Activated CD4-positive, alpha-beta memory T cell treated with anti-CD3 and anti-CD28 coated beads for 36 hours (primary cell): ENCODE measurements at regions not wholly inside any gene's neighbourhood (a gene's known extent, or its start where the extent isn't known, plus 50 kb on each side); places are given as distances from the start of the nearest gene placed in this dataset.
A peak's percentile ranks its signal among the peaks of the same experiment; 100 is the strongest.

Experiments
- CTCF ChIA-PET: fragments of 350-600 bp; sonication (Branson Sonifier 250); formaldehyde crosslinking; loops from one replicate; lab custom pipeline; 2021; ENCODE audit warnings: antibody characterized with exemption, inconsistent platforms; lab: Charles Lee
- POLR2A ChIA-PET: fragments of 350-600 bp; sonication (Branson Sonifier 250); formaldehyde crosslinking; loops from one replicate; lab custom pipeline; 2021; ENCODE audit warnings: antibody characterized with exemption; lab: Charles Lee
- DNase-seq: peaks from one replicate; pipeline ENCODE4 v3.0.0-alpha.2; 2020
- H3K27ac Mint-ChIP-seq: one replicate; pipeline ENCODE4 v1.8.0; 2021; ENCODE audit warnings: mixed read lengths
- H3K27me3 Mint-ChIP-seq: one replicate; pipeline ENCODE4 v1.8.0; 2021; ENCODE audit warnings: mixed read lengths
- H3K36me3 Mint-ChIP-seq: one replicate; pipeline ENCODE4 v1.8.0; 2021; ENCODE audit warnings: mixed read lengths
- H3K4me1 Mint-ChIP-seq: one replicate; pipeline ENCODE4 v1.8.0; 2021; ENCODE audit warnings: low read depth, mixed read lengths
- H3K4me3 Mint-ChIP-seq: one replicate; pipeline ENCODE4 v1.8.0; 2021; ENCODE audit warnings: mild to moderate bottlenecking, mixed read lengths
- H3K9me3 Mint-ChIP-seq: one replicate; pipeline ENCODE4 v1.8.0; 2021; ENCODE audit warnings: mixed read lengths
- intact Hi-C: fragments of 100-400 bp; cut with micrococcal nuclease; formaldehyde crosslinking; loops from one replicate; pipeline ENCODE4 v1.15.1; 2023

- Mint-ChIP-seq H3K4me3 (no peak overlapping the region), H3K27me3 (peaks cover 1% of the 10 kb centered on the region), H3K9me3 (no peaks in the 10 kb centered on the region), H3K36me3 (no peaks in the 10 kb centered on the region), H3K4me1 (no peaks in the 10 kb centered on the region), H3K27ac (no peak overlapping the region)
- CTCF ChIA-PET = no interaction called here
- DNase-seq = peak; percentile 4
- POLR2A ChIA-PET = no interaction called here
- intact Hi-C loops = no loop called here
Observed at GRCh38 chr5:135245521-135246499, 153.2 kb downstream of the MACROH2A1 start.

GRCh38 chr5:135244620-135245021, 154.4 kb downstream of the MACROH2A1 start:
- Mint-ChIP-seq H3K9me3 (no peaks in the 10 kb centered on the region), H3K36me3 (no peaks in the 10 kb centered on the region), H3K27ac (no peak overlapping the region), H3K4me3 (no peak overlapping the region), H3K27me3 (peaks cover 1% of the 10 kb centered on the region), H3K4me1 (no peaks in the 10 kb centered on the region)
- intact Hi-C loops = no loop called here
- POLR2A ChIA-PET = no interaction called here
- DNase-seq = no peak
- CTCF ChIA-PET = interaction anchor here (0.6 kb wide), 1 partner anchor 32 kb away, joined by 3 read pairs; no protein-coding TSS in a partner anchor

DNA sequence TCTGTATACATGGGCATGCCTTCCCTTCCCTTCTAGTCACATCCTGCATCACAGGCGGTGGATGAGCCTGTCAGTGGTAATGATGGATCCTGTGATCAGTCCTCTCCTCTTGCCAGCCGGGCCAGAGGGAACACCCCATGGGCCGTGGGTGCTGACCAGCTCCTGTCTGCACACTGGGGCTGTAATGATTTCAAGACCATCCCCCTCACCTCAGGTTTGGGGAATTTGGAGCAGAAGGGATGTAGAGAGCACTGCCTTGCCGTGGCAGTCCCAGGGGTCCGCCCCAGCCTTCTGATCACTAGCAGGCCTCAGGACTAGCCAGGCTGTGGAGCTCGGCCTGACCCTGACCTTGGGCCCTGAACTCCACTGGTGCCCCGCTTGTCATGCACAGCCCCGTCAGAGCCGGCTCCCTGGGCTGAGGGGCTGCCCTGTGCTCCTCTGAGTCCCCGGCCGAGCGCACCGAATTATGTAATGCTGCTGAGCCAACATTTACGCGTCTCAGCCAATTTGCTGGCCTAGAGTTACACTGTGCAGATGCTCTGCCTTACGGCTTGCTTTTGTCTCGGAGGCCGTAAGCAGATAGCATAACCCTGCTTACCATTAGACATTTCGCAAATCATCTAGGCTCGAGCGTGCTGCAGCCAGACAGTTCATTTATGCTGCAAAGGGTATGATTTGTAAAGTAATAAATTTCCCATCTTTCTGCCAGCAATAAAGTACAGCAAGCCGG, 155.3 kb downstream of the MACROH2A1 start:
- ChIA-PET CTCF (no interaction called here), POLR2A (no interaction called here)
- no peak overlapping the region for H3K27ac Mint-ChIP-seq
- no peaks in the 10 kb centered on the region for H3K9me3 Mint-ChIP-seq
- no peak for DNase-seq
- H3K4me1 Mint-ChIP-seq = no peaks in the 10 kb centered on the region
- intact Hi-C loops = no loop called here
- H3K36me3 Mint-ChIP-seq = no peaks in the 10 kb centered on the region
- H3K27me3 Mint-ChIP-seq = peaks cover 1% of the 10 kb centered on the region
- no peak overlapping the region for H3K4me3 Mint-ChIP-seq

GRCh38 chr5:135242866-135243555, 156.0 kb downstream of the MACROH2A1 start:
- DNase-seq = peak; percentile 5
- no peak overlapping the region for H3K4me3 Mint-ChIP-seq
- ChIA-PET CTCF (no interaction called here), POLR2A (no interaction called here)
- no peaks in the 10 kb centered on the region for H3K4me1 Mint-ChIP-seq
- H3K36me3 Mint-ChIP-seq = no peaks in the 10 kb centered on the region
- H3K9me3 Mint-ChIP-seq = no peaks in the 10 kb centered on the region
- H3K27ac Mint-ChIP-seq = no peak overlapping the region
- H3K27me3 Mint-ChIP-seq = no peaks in the 10 kb centered on the region
- intact Hi-C loops = no loop called here

GRCh38 chr5:135242021-135242865, 156.8 kb downstream of the MACROH2A1 start:
- H3K27me3 Mint-ChIP-seq = no peaks in the 10 kb centered on the region
- ChIA-PET CTCF (no interaction called here), POLR2A (no interaction called here)
- H3K27ac Mint-ChIP-seq = no peak overlapping the region
- H3K4me1 Mint-ChIP-seq = no peaks in the 10 kb centered on the region
- DNase-seq = no peak
- H3K36me3 Mint-ChIP-seq = no peaks in the 10 kb centered on the region
- intact Hi-C loops = no loop called here
- H3K9me3 Mint-ChIP-seq = no peaks in the 10 kb centered on the region
- no peak overlapping the region for H3K4me3 Mint-ChIP-seq

DNA sequence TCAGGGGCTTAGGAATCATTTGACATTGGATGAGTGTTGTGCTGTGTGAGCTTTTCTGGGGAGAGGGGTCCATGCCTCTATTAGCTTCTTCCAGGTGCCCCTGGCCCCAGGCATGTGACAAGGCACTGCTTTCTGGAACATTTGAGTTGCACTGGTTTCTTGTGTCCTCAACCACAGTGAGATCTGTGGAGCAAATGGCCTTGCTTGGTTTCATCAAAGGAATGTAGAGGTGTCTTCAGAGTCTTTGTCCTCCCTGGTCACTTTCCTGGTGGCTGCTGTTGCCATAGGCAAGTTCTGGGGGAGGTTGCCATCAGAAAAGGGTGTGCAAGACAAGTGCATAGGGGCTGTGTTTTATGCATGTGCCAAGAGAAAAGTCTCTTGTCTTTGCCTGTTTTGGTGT, 157.5 kb downstream of the MACROH2A1 start:
- Mint-ChIP-seq H3K4me1 (no peaks in the 10 kb centered on the region), H3K9me3 (no peaks in the 10 kb centered on the region), H3K4me3 (no peak overlapping the region), H3K27me3 (no peaks in the 10 kb centered on the region), H3K27ac (no peak overlapping the region), H3K36me3 (no peaks in the 10 kb centered on the region)
- intact Hi-C loops = no loop called here
- DNase-seq = peak; percentile 4
- POLR2A ChIA-PET = no interaction called here
- CTCF ChIA-PET = no interaction called here

- Mint-ChIP-seq H3K4me1 (no peaks in the 10 kb centered on the region), H3K36me3 (no peaks in the 10 kb centered on the region), H3K27ac (no peak overlapping the region), H3K4me3 (no peak overlapping the region), H3K27me3 (peaks cover 2% of the 10 kb centered on the region), H3K9me3 (no peaks in the 10 kb centered on the region)
- intact Hi-C loops = no loop called here
- ChIA-PET POLR2A (no interaction called here), CTCF (no interaction called here)
- DNase-seq = no peak
Observed at GRCh38 chr5:135240781-135241360, 158.2 kb downstream of the MACROH2A1 start.

GRCh38 chr5:135240283-135240633, 158.8 kb downstream of the MACROH2A1 start:
- Mint-ChIP-seq H3K27ac (no peak overlapping the region), H3K4me3 (no peak overlapping the region), H3K36me3 (no peaks in the 10 kb centered on the region), H3K9me3 (no peaks in the 10 kb centered on the region), H3K4me1 (no peaks in the 10 kb centered on the region), H3K27me3 (peaks cover 2% of the 10 kb centered on the region)
- DNase-seq = peak; percentile 5
- intact Hi-C loops = no loop called here
- ChIA-PET CTCF (no interaction called here), POLR2A (no interaction called here)

DNA sequence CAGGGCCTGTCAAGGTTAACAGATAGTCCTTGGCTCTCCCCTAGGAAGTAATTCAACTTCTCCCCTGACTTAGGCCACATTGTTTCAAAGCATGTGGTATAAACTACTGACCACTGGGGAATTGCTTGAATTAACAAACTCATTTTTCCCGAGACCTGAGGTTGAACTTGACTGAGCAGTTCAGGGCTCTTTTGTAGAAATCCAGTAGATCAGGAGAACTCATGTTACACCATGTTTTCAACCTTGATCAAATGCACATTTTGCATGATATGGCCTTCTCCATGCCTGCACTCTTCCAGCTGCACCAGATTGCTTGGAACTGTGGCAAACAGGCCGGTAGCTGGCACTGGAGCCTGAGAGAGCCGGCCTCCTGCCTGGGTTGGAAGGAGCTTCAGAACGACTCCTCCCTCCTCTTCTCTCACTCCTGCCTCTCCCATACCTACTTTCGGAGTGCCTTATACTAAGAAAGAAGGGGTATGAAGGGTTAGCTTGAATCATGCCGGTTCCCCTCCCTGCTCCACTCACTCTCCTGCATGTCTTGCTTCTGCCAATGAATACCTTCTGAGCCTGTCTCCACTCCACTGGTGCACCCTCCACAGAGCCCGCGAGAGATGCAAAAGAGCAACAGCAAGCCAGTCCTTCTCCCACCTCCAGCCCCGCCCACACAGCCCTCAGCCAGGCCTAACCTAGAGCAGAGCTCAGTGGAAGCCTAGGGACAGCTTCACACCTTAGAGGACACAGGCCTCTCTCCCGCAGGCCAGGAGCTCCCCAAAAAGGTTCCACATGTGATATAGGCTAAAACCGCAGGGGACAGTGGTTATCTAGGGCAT, 159.4 kb downstream of the MACROH2A1 start:
- Mint-ChIP-seq H3K36me3 (no peaks in the 10 kb centered on the region), H3K9me3 (no peaks in the 10 kb centered on the region), H3K4me1 (no peaks in the 10 kb centered on the region), H3K4me3 (no peak overlapping the region), H3K27me3 (peaks cover 2% of the 10 kb centered on the region), H3K27ac (no peak overlapping the region)
- ChIA-PET POLR2A (no interaction called here), CTCF (no interaction called here)
- peak; percentile 3 for DNase-seq
- intact Hi-C loops = no loop called here

DNA sequence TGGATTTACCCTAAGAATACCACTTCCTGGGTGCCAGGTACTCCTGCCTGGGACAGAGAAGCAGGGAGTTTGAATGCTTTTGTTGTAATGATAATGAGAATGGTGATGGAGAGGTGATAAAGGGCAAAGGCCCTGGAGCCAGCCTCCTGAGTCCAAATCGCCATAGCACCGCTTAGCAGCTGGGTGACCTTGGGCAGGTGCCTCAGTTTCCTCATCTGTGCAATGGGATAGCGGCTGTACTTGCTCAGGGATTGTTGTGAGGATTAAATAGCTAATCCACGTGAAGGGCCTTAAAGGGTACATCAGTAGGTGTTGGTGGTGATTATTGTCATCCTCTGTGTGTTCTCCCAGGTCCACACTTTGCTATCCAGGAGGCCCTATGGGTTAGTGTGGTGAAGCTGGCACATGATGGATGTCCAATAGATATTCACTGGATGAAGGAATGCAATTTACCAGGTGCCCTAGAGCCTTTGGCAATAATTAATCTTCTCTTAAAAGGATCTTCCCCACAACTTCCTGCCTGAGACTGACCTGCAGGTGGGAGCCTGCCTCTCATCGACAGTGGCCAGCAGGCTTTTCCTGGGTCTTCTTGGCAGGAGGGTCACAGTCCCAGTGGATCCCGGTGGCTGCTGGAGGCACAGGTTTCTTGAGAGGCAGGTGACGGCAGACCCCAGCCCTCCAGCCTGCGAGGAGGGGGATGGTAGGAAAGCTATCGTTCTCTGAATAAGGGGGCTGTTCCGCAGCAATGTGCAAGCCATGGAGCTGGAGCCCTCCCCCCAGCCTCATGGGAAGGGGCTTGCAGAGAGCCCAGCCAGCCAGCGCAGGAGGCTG, 160.2 kb downstream of the MACROH2A1 start:
- no peak overlapping the region for H3K4me3 Mint-ChIP-seq
- no peaks in the 10 kb centered on the region for H3K9me3 Mint-ChIP-seq
- peaks cover 2% of the 10 kb centered on the region for H3K27me3 Mint-ChIP-seq
- ChIA-PET CTCF (no interaction called here), POLR2A (no interaction called here)
- H3K36me3 Mint-ChIP-seq = no peaks in the 10 kb centered on the region
- no peak overlapping the region for H3K27ac Mint-ChIP-seq
- intact Hi-C loops = no loop called here
- DNase-seq = peak; percentile 3
- H3K4me1 Mint-ChIP-seq = no peaks in the 10 kb centered on the region
